Bronchial epithelial cell (primary cell): ENCODE measurements at regions not wholly inside any gene's neighbourhood (a gene's known extent, or its start where the extent isn't known, plus 50 kb on each side); places are given as distances from the start of the nearest gene placed in this dataset.

Experiments used
- DNase-seq: peaks from one replicate; pipeline ENCODE4 v3.0.0-alpha.2; 2010; ENCODE audit warnings: low read depth
- FAIRE-seq: peaks from 2 replicates; lab custom pipeline; 2011; peaks lifted over from hg19 to GRCh38; lab: Jason Lieb, UNC
- H3K27me3 ChIP-seq: 2 replicates; pipeline ENCODE4 v1.5.1; 2011; ENCODE audit warnings: low read length; ENCODE audit not compliant: control insufficient read depth, insufficient read depth
- H3K36me3 ChIP-seq: 2 replicates; pipeline ENCODE4 v1.5.1; 2011; ENCODE audit warnings: low read length; ENCODE audit not compliant: control insufficient read depth, insufficient read depth
- H3K4me3 ChIP-seq: 2 replicates; pipeline ENCODE4 v1.5.1; 2011; ENCODE audit warnings: mild to moderate bottlenecking, low read depth, low read length, control low read depth
- TF ChIP-seq, protein P1 (sequence below): IDR thresholded peaks from 2 replicates; pipeline ENCODE4 v1.5.1; 2011; ENCODE audit warnings: mild to moderate bottlenecking, moderate library complexity, low read length, control low read depth, inconsistent platforms; ENCODE audit not compliant: insufficient read depth, severe bottlenecking

DNA sequence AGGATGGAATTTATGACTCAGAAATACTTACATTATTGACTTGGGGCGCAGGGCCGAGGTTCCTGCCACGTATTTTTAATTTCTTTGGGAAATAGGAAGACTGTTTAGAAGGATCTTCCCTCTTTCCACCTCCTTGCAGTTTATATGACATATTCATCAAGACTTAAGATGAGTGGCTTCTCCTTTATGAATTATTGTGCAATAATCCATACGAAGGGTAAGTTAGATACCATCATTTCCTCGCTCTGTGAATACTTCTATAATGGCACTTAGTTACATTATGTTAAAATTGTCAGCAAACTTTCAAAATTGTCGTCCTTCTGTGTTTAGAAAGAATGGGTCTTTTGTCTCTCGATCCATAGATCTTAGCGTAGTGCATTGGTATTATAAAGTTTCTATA, 328.8 kb upstream of the UBE2E3 start:
- FAIRE-seq (no peak), DNase-seq (no peak)
- H3K36me3 ChIP-seq: no peaks in the 10 kb centered on the region
- TF ChIP-seq, protein P1, sequence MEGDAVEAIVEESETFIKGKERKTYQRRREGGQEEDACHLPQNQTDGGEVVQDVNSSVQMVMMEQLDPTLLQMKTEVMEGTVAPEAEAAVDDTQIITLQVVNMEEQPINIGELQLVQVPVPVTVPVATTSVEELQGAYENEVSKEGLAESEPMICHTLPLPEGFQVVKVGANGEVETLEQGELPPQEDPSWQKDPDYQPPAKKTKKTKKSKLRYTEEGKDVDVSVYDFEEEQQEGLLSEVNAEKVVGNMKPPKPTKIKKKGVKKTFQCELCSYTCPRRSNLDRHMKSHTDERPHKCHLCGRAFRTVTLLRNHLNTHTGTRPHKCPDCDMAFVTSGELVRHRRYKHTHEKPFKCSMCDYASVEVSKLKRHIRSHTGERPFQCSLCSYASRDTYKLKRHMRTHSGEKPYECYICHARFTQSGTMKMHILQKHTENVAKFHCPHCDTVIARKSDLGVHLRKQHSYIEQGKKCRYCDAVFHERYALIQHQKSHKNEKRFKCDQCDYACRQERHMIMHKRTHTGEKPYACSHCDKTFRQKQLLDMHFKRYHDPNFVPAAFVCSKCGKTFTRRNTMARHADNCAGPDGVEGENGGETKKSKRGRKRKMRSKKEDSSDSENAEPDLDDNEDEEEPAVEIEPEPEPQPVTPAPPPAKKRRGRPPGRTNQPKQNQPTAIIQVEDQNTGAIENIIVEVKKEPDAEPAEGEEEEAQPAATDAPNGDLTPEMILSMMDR: no peak
- H3K27me3 ChIP-seq: no peaks in the 10 kb centered on the region
- H3K4me3 ChIP-seq: no peak overlapping the region

DNA sequence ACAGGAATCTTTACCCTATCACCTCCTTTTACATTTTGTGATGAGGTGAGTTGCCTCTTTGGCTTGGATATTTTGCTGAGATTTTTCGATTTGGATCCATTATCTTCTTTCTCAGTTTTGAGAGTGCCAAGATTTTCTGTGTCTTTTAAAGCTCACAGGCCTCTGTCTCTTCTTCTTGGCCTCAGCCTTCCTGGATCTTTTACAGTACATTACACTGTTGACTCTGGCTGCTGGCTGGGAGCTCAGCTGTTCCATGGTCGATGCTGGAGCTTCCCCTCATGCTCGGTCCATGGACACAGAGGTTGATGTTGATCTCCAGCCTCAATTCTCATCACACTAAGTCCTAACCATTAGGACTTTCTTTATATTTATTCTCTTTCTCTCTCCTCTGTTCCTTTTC, 332.8 kb upstream of the UBE2E3 start:
- Histone ChIP-seq H3K4me3 (no peak overlapping the region), H3K27me3 (no peaks in the 10 kb centered on the region), H3K36me3 (no peaks in the 10 kb centered on the region)
- FAIRE-seq (no peak), DNase-seq (no peak)
- TF ChIP-seq, protein P1: no peak

GRCh38 chr2:180647221-180647620, 333.2 kb upstream of the UBE2E3 start:
- TF ChIP-seq, protein P1: no peak
- Histone ChIP-seq H3K36me3 (no peaks in the 10 kb centered on the region), H3K4me3 (no peak overlapping the region), H3K27me3 (no peaks in the 10 kb centered on the region)
- FAIRE-seq (no peak), DNase-seq (no peak)

- Histone ChIP-seq H3K4me3 (no peak overlapping the region), H3K36me3 (no peaks in the 10 kb centered on the region), H3K27me3 (no peaks in the 10 kb centered on the region)
- TF ChIP-seq, protein P1: no peak
- no peak for FAIRE-seq
- DNase-seq: no peak
These were observed 333.6 kb upstream of the UBE2E3 start for GRCh38 chr2:180646756-180647155.

- peak; percentile 90 for DNase-seq
These were observed 335.7 kb upstream of the UBE2E3 start for GRCh38 chr2:180644709-180645108.

DNA sequence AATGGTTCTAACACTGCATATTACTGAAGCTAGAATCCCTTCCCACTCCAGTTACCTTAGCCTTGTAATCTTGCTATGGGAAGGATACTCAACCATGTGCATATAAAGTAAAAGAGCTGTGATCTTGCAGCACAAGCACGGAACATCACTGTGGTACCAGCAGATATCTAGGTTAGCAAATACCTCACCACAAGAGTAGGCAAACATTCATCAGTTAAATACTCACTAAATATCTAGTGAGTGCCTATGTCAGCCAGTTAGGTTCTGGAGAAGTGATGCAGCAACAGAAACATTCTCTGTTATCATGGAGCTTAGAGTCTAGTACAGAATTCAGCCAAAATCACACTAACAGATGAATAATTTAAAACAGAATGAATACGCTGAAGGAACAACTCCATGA, 349.6 kb upstream of the UBE2E3 start:
- Histone ChIP-seq H3K27me3 (no peaks in the 10 kb centered on the region), H3K4me3 (no peak overlapping the region), H3K36me3 (no peaks in the 10 kb centered on the region)
- DNase-seq (no peak), FAIRE-seq (no peak)
- TF ChIP-seq, protein P1: no peak

More at GRCh38 chr2:180644709-180645108, 335.7 kb upstream of the UBE2E3 start:
- no peaks in the 10 kb centered on the region for H3K36me3 ChIP-seq
- FAIRE-seq: no peak
- no peak overlapping the region for H3K4me3 ChIP-seq
- H3K27me3 ChIP-seq: no peaks in the 10 kb centered on the region
- TF ChIP-seq, protein P1: no peak
